NCI-H1048 (cell line): ENCODE measurements at regions not wholly inside any gene's neighbourhood (a gene's known extent, or its start where the extent isn't known, plus 50 kb on each side); places are given as distances from the start of the nearest gene placed in this dataset.

ENCODE experiments used
- DNase-seq: peaks from one replicate; lab custom pipeline; 2025; lab: John Stamatoyannopoulos, UW

DNA sequence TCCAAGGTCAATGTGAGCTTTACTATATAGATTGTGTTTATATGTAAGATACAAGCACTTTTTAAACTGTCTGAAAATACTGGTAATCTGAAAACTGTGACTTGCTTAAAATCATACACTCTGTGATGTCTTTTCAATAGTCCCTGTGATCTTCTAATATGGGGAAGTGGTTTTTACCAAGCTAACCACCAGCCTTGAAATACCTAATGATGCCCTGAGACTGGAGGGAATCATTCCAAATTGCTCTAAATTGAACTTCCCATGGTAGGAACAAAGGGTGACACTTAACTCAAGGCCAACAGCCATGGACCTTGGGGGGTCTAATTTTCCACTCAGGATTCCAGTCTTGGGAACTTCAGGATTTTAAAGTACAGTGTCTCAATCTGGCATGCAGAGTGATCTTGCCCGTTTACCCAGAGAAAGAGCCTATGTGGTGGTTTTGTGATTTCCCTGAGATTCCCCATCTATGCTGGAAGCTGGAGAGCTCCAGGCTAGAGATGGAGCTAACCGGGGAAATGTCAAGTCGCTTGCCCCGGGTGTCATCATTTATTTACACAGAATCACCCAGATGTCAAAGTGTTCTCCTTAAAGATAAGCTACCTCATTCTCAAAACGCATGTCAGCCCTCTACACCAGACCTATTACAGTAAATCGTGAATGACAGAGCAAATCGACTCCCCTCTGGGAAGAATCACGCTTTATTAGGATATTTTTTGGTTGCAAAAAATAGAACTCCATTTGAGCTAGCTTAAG, 198.5 kb downstream of the SP3 start:
- DNase-seq, result no peak

GRCh38 chr2:173770947-173771678, 194.1 kb downstream of the SP3 start:
- no peak for DNase-seq

GRCh38 chr2:173772205-173772604, 193.0 kb downstream of the SP3 start:
- DNase-seq, result no peak

GRCh38 chr2:173773076-173773475, 192.1 kb downstream of the SP3 start:
- no peak for DNase-seq

DNA sequence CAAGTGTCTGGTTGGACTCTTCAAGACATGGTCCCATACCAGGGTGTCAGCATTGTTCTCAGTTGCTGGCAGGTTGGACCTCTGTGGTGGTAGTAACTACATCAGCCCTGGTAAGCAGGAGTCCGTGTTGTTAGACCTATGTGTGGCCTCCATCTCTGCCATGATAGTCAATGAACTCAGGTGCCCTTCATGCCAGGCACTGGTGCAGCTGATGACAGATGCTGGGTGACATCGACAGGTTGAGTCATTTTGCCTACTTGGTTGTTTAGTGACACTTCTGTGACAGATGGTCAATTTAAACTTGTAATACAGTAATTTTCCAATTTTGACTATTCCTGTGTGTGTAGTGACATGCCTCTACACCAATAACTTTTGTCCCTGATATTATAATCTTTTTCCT, 189.7 kb downstream of the SP3 start:
- no peak for DNase-seq

GRCh38 chr2:173782681-173783080, 182.5 kb downstream of the SP3 start:
- DNase-seq, result no peak

DNA sequence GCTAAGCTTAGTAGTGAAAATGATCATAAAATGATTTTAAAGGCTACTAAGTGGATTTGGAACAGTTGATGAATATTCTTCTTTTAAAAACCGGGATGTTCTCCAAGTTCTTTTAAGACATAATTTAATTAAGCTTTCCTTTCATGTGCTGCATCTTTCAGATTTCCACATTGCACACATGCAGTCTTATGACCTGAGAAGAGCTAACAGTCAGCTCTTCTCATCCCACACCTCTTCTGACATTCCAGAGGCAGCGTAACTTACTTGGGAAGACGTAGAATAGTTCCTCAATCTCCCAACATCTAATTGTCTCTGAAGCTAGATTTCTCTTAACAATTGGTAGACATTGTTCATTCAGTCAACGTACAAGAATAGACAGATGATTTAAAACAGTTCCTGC, 181.8 kb downstream of the SP3 start:
- no peak for DNase-seq

DNA sequence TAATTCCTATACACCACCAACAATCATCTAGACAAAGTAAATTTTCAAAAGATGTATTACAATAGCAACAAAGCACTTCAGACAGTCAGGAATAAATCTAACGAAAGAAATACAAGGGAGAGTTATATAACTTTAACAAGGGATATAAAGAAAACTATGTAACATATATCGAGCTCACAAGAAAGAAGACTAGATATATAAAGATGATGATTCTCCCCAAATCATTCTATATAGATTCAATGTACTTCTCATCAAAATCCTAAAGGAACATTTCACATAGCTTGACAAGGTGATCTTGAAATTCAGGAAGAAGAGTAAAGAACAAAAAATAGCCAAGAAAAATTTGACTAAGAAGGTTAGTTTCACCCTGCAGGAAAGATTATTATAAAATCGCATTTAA, 179.4 kb downstream of the SP3 start:
- DNase-seq, result no peak

- no peak for DNase-seq
Observed at GRCh38 chr2:173791502-173791901, 173.7 kb downstream of the SP3 start.

DNA sequence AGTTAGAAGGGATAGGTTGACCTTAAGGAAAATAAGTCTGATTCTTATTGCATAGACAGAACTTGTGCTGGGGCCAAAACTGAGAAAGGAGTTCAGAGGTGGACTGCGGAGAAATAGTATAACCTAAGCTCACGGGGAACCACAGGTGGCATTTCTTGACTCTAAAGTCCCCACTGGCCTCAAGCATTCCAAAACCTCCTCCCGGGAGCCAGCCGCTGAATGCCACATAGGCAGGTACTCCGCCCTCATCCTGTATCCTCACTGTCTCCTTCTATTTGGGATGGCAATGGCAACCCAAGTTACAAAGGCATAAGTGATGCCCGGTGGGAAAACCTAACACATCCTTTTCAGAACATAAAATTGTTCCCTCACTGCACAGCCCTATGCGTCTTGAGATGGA, 173.0 kb downstream of the SP3 start:
- DNase-seq, result no peak

- no peak for DNase-seq
Observed at GRCh38 chr2:173792741-173793140, 172.4 kb downstream of the SP3 start.

DNA sequence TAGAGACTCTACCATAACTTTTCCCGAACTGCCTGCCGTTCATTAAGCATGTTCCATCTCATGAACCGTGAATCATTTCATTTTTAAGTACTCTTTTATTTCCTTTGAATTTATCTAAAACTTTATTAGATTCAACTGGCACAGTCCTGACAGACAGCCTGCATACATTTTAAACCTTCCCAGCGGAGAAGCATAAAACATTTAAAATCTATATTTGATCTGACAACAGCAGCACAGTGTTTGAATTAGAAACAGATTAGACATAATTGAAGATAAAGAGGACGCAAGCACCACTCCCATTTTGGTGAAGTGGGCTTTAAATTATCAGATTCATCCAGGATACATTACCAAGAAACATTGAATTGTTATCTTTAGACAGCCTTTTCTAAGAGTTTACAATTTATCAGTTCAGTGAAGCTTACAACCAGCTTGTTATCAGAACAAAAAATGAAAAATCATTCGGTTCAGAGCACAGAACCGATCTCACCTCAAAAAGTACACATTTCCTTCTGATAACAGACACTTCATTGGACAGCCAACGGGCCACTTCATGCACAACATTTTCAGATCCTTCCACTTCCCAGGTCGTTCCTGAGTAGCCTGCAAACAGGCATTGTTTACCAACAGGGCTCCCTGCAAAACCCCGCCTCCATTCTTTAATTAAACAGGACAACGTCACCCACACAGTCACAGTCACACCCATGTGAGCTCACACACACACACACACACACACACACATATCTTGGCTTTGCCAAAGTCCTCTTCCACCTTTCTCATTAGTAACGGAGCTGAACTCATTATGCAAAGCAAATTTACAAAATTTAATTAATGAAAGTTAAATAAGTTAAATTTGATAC, 171.2 kb downstream of the SP3 start:
- DNase-seq, result no peak

DNA sequence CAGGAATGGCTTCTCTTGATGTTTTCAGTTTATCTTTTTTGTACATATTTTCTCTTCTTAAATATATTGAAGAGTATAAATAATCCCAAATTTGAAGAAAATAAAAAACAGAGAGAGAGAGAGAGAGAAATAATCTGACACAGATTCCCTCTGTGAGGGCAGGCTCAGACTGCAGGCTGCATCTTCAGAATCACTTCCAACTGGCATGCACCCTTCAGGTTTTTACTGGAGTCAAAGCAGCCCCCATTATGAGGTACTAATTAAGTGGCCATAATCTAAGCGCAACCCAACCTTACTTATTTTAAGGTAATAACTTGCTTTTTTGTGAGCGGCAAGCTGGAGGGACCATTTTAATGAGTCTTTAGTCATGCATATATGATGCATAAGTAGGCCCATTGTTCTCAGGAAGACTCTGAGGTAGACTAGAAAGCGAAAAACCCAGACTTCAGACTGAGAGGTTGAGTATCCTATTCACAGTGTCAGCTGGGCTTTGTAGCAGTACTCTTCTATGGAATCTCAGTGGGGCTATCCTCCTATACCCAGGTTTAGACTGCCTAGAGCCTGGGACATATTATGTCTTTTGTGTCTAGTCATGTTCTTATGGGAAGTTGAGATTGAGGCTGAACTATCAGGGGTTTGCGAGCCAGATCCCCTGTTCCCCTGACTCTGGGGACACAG, 167.4 kb downstream of the SP3 start:
- DNase-seq, result no peak

DNA sequence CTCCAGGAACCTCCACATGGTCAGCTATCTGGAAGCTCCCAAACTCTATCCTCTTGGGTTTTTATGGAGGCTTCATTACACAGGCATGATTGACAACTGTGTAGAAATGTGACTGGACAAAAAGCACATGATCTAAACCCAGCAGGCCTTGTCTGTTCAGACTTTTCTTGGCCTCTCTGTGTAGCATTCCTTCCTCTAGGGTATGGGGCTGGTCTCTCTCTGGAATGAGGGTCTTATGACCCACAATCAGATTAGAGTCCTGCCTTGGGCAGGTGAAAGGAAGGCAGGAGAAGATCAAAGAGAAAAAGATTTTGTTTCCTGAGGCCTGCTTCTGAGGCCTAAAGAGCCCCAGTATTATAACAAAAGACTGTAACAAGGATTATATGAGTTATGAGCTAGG, 162.7 kb downstream of the SP3 start:
- no peak for DNase-seq

DNA sequence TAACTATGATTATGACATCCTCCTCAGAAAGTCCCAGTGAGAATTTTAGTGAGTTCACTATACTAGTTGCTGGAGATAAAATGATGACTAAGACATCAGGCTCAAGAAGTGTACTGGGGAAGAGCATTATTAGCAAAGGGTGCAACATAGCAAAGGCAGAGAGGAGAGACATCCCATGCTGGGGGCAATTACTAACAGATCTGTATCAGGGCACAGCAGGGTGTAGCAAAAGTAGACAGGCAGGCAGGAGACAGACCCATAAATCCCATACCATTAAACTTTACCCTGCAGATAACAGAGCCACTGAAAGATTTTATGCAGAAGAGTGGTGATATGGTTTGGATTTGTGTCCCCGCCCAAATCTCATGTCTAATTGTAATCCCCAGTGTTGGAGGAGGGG, 161.7 kb downstream of the SP3 start:
- no peak for DNase-seq

DNA sequence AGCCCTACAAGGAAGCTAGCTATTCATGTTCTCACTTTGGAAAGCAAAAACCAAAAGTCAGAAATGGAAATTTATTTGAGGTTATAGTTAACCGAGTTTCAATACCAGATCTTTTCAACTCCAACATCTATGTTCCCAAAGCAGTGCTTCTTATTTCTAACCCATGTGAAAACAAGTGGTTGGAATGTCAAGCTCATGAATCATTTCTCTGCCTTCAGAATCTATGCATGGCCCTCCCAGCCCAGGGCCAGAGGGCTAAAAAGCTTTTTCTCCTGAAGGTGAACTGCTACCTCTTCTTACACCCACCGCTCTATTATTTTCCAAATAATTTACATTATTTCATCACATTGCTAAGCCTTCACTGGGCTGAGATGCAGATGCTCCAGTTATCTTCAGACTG, 158.4 kb downstream of the SP3 start:
- DNase-seq, result no peak

GRCh38 chr2:173808718-173809117, 156.5 kb downstream of the SP3 start:
- no peak for DNase-seq

GRCh38 chr2:173812321-173812720, 152.9 kb downstream of the SP3 start:
- no peak for DNase-seq

GRCh38 chr2:173814306-173814705, 150.9 kb downstream of the SP3 start:
- DNase-seq, result no peak

GRCh38 chr2:173815772-173816171, 149.4 kb downstream of the SP3 start:
- DNase-seq, result no peak

DNA sequence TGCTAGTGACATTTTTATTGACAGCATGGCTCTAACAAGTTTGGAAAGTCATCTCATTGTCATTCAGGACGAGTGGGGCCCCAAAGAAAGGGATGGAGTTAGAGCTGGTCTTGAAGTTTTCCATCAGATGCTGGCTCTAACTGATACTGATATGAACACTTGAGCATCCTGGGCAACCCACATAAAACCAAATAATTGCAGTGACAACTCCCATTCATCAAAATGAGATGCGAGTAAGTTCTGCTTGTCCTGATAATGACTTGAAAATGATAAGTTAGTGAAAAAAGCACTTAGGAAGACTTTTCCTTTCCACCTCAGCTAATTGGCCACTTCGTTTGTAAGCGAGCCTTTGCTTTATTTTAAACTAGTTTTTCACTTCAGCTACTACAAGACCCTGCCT, 147.6 kb downstream of the SP3 start:
- DNase-seq, result no peak

- no peak for DNase-seq
Observed at GRCh38 chr2:173818285-173818684, 146.9 kb downstream of the SP3 start.
